ENCODE measurements at regions not wholly inside any gene's neighbourhood (a gene's known extent, or its start where the extent isn't known, plus 50 kb on each side); places are given as distances from the start of the nearest gene placed in this dataset.

DNA sequence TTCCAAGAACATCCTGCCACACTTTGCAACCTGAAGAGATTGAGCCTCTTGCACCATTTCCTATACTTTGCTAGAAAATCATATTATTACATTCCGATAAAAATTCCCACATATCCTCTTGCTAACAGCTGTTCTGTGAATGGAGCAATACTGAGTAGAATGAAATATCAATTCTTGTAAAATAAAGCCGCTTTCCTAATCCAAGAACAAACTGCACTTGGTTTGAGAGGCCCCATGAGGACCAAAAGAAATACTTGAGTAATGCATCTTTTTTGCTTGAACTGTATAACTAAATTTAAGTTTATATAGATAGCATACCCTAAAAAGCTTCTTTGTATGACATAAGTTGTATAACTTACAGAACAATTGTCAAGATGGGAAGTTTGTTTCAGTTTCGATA is 632.4 kb upstream of the SLC8A1 start:
- DNase-seq, result no peak

DNA sequence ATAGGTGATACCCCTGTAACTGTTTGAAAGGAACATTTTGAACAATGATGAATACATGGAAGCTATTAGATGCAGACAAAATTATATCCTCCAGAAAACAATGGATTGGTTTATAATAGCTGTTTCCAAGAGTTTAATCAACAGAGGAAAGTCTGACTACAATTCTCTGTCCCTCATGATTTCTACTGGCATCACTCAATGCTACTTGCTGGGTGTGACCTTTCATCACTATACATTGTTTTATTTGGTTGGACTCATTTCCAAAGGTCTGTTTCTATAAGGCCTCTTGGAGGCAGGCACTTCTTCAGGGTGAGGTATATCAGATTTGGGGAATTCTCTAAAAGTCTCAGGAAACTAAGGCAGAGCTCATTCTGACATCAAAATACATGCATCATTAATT is 636.1 kb upstream of the SLC8A1 start:
- no peak for DNase-seq

DNA sequence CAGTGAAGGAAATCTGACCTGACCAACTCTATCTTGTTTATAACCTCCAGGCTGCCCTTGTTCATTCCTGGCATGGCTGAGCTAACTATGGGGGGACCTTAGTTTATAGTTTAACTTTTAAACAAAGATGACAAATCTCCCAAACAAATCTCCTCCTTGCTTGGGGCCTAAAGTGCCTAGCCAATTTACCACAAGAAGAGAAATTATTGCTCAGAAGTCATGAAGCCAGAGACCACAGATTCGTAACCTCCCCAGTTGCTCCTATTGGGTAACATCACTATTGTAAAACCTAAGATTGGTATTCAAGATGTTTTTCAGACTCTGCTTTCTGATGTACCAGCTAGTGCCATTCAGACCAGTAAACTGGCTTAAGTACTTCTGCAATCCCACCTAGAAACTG is 649.4 kb upstream of the SLC8A1 start:
- no peak for DNase-seq

DNA sequence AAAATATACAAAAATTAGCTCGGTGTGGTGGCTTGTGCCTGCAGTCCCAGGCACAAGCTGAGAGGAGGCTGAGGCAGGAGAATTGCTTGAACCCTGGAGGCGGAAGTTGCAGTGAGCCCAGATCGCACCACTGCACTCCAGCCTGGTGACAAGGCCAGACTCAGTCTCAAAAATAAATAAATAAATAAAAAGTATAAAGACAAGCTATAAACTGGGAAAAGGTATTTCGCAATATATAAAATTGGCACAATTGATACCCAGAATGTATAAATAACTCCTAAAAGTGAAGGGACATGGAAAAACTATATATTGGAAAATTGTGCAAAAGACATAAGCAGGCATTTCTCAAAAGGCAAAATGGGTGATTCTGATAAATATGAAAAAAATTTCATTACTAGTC is 657.9 kb upstream of the SLC8A1 start:
- DNase-seq, result no peak

DNA sequence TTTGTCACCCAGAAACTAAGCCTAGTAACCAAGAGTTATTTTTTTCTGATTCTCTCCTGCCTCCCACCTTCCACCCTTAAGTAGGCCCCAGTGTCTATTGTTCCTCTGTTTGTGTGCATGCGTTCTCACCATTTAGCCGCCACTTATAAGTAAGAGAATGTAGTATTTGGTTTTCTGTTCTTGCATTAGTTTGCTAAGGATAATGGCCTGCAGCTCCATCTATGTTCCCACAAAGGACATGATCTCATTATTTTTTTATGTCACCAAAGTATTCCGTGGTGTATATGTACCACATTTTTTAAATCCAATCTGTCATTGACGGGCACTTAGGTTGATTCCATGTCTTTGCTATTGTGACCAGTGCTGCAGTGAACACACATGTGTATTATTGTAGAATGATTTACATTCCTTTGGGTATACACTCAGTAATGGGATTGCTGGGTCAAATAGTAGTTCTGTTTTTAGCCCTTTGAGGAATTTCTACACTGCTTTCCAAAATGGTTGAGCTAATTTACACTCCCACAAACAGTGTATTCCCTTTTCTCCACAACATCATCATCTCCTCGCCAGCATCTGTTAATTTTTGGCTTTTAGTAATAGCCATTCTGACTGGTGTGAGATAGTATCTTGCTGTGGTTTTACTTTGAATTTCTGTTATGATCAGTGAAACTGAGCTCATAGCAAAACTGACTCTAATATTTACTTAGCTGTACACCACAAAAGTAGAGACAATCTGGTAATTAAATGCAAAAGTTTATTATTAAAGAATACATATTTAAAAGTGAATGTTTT is 660.1 kb upstream of the SLC8A1 start:
- no peak for DNase-seq

DNA sequence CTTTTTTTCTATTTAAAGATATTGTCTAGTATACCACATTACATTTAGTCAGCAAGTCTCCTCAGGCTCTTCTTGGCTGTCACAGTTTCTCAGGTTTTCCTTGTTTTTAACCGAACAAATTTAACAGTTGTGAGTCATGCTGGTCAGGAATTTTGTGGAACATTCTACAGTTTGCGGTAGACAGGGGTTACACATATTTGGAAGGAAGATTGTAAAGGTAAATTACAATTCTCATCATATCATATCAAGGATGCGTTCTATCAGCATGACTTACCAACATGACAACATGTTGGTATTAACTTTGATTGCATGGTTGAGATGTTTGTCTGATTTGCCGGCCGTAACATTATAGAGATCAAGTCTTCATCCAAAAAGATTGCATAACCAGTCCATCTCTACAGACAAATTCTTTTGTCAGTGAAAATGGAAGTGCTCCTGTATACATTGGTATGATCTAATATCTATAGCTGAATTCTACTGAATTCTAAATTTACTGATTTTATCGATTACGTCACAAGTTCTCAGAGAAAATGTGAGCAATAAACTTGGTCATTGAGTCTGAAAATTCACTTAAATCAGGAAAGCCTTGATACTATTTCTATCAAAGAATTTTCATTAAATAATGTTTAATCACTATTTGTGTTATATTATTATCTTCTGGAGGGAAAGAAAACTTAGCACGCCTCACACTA is 664.4 kb upstream of the SLC8A1 start:
- DNase-seq, result no peak

DNA sequence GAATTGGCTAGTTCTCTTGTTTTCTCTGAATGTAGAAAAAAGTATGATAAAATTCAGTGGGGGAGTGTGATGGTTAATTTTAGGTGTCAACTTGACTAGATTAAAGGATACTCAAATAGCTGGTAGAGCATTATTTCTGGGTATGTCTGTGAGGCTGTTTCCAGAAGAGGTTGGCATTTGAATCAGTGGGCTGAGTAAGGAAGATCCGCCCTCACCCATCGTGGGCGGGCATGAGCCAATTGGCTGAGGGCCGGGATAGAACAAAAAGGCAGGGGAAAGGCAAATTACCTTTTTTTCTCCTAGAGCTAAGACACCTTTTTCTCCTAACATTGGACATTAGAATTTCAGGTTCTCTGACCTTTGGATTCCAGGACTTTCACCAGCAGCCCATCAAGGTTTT is 667.6 kb upstream of the SLC8A1 start:
- DNase-seq, result no peak

DNA sequence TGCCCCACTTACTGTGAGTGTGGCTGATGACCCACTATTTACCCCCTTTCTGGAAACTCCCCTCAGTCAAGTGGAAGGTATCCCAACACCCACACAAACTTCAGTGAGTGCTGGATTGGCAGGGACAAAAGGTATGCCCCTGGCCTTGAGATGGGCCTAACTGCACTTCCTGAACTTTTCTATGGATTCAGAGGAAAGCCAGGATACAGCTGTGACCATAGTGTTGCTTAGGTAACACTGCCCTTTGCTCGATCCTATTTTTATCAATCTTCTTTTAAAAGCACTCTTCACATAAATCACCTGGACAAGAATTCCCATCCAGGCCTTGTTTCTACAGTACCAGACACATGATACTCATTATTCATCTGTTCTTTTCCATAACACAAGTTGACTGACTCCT is 671.5 kb upstream of the SLC8A1 start:
- DNase-seq, result no peak

DNA sequence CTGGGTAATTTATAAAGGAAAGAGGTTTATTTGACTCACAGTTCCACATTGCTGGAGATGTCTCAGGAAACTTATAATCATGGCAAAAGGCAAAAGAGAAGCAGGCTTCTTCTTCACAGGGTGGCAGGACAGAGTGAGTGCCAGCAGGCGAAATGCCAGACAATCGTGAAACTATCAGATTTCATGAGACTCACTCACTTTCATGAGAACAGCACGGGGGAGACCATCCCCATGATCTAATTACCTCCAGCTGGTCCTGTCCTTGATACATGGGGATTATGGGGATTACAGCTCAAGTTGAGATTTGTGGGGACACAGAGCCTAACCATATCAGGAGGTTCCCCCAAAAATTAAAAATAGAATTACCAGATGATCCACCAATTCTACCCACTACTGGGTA is 675.5 kb upstream of the SLC8A1 start:
- peak; percentile 81 for DNase-seq

DNA sequence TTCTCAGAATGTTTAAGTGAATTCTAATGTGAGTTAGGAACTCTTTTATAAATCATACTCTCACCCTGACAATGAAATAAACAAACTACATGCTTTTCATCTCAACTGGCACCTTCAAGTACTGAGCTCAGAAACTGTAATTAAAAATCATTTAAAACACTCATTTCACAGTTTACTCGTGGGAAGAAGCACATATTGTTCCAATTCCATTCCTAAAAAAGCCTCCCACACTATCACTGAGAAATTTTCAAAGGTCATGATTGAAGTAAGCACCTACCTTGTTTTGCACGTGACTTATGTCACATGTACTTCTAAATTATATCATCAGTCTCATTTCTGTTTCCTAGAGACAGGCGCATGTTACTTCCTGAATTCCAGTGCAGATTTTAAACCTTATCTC is 678.1 kb upstream of the SLC8A1 start:
- no peak for DNase-seq

DNA sequence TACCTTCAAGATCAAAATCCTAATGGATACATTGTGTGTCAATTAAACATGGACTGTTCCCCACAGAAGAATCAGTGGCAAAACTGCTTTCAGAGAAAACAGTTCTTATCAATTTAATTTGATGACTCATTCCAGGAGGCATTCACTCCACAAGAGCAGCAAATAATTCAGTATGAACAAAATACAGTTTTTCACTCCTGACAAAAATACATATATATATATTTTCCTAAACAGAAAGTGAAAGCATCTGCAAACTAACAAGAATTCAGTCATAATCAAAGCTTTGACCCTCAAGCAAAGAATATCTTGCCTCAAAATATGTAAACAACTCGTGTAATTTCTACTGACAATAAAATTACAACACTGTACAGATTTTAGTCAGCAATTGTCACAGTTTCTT is 685.1 kb upstream of the SLC8A1 start:
- no peak for DNase-seq

DNA sequence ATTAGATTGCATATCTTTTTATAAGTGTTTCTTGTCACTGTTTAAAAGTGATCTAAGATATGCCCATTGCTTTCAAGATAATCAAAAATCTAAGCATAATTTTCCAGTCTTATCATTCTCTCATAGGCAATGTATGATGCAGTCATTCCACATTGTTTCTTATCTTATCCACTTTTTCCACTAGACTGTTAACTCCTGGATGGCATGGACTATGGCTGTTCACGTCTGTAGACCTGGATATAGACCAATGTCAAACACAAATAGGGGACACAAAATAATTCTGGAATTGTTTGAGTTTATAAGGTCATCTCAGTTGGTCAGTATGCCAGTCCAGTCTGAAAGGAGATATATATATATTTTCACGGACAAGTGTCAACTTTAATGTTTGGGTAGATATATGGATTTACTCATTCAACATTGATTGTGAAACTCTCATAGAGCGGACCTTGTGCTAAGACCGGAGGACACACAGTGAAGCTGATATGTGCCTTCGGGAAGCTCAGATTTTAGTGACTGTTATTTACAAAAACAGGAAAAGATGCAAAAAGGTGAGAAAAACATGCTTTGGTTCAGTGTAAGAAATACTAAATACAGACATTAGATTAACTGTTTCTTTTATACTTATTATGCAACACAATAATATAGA is 689.4 kb upstream of the SLC8A1 start:
- DNase-seq, result no peak

DNA sequence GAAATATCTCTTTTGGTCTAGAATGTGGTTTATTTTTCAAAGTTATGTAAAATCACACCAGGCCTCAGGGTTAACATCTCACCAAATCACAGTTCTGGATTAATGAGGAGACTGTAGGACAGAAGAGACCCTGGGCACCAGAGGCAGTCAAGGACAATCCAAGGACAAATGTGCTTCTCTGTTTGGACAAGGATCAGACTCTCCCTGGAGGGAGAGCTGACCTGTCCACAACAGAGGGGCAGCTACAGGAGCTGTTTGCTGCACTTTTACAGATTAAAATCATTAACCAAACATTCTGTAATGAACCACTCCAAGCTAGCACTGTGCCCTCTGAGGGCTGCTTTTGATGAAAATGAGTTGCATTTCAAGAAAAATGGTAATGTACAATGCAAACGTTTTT is 690.6 kb upstream of the SLC8A1 start:
- DNase-seq, result no peak

DNA sequence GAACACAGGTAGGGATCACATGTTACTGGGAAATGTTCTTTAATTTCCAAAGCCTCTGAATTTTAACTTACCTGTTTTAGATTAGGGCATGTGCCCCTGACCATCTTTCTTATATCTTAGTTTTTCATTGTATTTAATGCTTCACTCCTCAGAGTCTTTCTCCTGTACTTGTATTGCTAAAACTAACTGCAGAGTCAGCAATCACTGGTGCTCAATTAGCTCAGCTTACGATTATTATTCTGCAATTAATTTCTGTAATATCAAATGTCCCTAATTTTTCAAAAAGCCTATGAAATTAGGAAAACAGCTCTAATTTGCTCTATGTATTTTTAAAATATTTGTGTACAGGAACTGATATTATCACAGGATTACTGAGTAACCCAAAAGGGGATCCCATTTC is 693.2 kb upstream of the SLC8A1 start:
- no peak for DNase-seq

DNA sequence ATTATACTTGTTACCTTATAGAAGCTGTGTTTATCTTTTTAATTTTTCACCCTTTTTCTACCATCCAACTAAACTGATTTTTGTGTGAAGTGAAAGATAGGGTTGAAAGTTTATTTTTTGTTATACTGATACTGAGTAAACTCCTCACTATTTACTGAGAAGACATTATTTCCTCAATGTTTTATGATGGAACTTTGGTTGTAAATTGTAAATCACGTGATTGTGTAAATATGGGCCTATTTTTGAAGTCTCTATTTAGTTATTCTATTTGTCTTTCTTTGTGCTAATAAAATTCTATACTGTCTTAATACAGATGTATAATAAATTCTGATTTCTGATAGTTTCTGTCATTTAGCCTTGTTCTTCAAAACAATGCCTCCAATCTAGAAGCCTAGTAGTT is 697.2 kb upstream of the SLC8A1 start:
- DNase-seq, result no peak

DNA sequence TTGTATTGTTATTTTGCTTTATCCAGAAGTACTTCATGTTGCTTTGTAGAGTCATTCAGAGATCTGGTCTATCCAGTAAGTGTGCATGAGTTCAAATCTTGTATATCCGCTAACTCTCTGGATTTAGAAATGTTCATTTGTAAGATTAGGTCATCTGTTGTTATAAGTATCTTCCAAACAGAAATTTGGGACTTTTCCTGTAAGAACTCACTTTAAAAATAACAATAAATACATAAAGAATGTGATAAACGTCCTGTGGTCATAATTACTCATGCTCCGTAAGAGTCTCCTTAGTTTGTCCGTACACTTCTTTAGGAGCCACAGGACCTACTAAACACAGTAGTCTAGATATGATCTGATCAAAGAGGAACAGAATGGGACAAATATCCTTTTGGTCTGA is 699.9 kb upstream of the SLC8A1 start:
- DNase-seq, result no peak

DNA sequence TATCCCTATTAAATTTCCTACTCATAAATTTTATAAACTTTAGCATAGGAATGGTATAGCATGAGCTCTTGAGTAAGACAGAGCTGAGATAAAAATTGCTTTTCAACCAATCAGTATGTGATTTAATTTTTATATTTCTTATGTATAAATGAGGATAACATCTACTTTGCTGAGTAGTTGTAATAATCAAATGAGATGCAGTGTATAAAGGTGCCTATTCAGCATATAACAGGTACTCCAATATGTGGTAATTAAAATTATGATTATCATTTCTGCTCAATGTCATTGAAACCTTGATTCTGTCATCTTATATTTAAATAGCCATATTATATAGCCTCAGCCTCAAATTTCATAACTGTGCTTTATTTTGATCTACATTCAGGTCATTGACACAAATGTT is 700.4 kb upstream of the SLC8A1 start:
- no peak for DNase-seq

DNA sequence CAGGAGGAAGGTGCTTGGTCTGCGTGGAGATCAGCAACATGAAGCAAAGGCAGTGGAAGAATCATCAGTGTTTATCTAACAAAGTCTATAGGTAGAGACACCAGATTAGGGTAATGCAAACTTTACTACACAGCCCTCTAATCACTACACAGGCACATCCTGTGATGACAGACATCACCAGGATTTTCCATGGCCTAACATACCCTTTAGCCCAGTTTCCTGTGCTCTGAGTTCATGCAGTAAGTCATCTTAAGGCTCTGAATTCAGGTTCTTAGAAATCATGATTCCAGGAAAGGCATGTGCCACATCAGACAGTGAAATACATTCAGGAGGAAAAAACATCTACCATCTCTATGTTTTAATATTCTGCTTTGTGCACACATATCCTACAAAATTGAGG is 708.5 kb upstream of the SLC8A1 start:
- no peak for DNase-seq

DNA sequence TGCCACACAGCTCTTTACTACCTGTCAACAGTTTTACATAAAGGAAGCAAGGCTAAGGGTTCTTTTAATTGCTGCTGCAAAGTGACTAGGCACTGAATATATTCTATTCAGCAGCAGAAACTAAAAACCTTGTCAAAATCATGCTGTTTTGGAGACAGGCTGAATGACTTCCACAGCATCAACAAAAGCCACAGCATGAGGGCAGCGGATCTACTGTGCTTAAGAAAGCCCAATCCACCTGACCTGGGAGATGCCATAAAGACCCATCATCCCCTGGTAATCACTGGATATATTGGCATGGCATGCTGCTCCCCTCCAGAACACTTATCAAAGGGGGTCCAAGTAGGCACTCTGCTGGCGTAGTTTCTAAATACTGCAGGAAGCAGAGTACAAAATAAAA is 715.1 kb upstream of the SLC8A1 start:
- no peak for DNase-seq

DNA sequence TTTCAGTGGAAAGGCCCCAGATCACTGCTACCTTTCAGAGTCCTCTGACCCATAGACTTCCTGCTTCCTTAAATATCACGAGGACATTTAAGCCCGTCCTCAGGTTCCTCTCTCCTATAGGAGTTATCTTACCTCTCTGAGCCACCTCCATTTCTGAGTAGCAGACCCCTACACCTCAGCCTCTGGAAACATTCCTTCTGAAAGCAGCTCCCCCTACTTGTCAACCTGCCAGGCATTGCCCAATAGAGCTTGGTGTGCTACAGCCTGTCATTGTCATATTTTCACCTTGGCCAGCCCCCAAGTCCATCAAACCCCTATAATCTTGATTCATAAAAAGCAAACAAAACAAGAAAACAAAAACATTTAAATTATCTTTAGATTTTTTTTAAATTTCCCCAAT is 717.9 kb upstream of the SLC8A1 start:
- no peak for DNase-seq

DNA sequence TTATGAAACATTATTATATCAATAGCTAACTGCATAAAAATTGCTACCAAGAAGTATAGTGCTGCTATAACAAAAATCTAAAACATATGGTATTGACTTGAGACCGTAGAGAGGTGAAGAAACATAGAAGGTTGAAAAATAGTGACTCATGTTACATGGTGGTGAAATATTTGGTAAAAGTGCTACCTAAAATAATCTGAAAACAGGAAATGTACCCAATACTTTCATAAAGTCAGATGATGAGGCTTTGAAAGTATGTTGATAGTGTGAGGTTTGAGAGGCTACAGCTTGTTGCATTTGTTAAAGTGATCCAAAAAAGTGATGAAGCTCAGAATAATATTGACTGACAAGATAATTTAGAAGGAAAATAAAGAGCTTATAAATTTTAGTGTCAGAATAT is 718.7 kb upstream of the SLC8A1 start:
- no peak for DNase-seq

DNA sequence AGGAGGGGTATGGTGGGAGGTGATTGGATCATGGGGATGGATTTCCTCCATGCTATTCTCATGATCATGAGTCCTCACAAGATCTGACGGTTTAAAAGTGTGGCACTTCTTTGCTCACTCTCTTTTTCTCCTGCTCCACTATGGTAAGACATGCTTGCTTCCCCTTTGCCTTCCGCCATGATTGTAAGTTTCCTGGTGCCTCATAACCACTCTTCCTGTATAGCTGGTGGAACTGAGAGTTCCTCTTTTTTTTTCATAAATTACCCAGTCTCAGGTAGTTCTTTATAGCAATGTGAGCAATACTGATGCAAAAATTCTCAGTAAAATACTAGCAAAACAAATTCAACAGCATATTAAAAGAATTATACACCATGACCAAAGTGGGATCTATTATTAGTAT is 728.5 kb upstream of the SLC8A1 start:
- DNase-seq, result no peak

DNA sequence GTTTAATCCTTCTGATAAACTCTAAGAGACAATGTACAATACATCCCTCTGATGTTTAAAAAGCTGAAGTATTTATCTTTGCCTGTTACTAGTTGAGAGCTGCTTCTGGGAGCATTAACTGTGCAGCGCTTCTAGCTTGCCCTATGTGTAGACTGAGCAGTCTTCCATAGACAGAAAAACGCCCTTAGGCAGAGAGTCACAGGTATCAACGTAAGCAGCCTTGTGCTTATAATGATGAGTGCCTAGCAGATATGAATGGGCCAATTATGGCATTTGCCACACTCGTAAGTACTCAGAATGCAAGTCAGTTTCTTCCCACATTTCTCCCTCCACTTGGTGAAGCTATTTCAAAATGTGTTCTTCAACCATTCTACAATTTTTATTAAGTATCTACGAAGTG is 731.1 kb upstream of the SLC8A1 start:
- DNase-seq, result no peak

DNA sequence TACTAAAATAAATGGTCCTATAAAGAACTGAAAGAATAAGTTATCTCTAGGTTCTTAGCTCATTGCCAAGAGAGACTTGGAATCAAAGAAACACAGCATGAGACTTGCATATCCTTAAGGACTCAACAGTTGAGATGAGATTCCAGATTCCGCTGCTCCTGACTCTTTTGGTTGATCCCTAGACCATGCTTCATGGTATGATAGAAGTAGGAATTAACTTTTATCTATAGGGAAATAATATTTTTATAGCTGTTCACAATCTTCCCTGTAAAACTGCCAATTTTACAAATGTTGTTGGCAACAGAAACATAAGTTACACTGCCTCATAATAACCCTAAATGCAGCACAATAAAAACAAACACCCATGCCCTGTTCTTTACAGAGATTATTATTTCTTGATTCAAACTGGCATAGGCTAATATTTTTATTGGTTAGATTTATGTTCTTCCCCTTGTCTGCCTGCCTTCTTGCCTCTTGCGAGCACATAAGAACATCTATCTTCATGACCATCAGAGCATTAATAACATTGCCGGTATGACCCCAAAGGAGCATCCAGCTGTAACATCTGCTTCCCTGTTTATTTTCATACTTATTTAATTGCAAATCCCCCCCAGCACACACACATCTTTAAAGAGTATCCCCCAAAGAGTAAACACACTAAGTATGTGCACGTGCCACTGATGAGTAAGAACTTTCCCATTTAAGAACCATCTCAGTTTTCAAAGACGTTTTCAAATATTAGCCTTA is 735.7 kb upstream of the SLC8A1 start:
- DNase-seq, result no peak
